ENCODE measurements at regions not wholly inside any gene's neighbourhood (a gene's known extent, or its start where the extent isn't known, plus 50 kb on each side); places are given as distances from the start of the nearest gene placed in this dataset.

DNA sequence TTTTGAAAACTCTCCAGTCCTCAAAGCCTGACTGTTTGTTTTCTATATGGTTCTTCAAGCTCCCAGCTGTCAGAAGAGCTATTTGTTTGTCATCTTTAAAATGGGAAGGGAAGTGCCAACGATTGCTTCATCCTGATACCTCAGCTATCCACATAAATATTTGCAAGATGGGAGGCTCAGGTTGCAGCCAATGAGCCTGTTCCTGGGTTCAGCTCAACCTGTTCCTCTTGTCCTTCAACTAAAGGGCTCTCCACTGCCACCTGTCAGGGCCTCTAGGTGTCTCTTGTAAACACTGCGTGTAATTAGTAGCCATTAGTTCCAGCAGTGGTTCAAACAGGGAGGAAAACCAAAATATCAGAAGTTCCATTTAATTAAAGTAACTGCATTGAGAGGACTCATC, 445.1 kb downstream of the AJAP1 start:
- ATAC-seq (replicated peaks; ENCODE audit: extremely low read depth, poor library complexity, severe bottlenecking) (no peak), DNase-seq (ENCODE audit: low spot score in 2 of 2) (no peak)
- no peak overlapping the region for H3K27ac Mint-ChIP-seq (ENCODE audit: low read depth)
- no peak overlapping the region for H3K4me3 Mint-ChIP-seq
- H3K27me3 Mint-ChIP-seq, result peaks cover 62% of the 10 kb centered on the region
- H3K36me3 Mint-ChIP-seq (ENCODE audit: insufficient read depth), result peaks cover 2% of the 10 kb centered on the region
- peaks cover 5% of the 10 kb centered on the region for H3K9me3 Mint-ChIP-seq
- no peaks in the 10 kb centered on the region for H3K4me1 Mint-ChIP-seq

DNA sequence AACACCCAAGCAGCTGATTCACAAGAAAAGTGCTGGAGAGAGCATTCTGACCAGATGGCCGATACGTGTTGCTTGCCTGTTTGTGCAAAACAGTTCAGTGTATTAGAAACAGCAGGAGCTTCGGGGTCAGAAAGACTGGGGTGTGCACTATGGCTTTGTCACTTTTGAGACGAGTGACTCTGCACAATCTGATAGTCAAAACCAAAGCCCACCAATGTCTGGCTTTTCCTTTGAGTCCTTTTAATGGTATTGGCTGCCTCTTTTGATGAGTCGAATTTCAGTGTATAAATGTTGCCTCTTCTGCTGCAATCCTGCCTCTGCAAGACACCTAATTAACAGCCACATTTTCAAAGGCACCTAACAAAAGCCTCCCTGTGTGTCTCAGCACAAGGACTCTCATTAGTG, 444.6 kb downstream of the AJAP1 start:
- DNase-seq (ENCODE audit: low spot score in 2 of 2) (no peak), ATAC-seq (replicated peaks; ENCODE audit: extremely low read depth, poor library complexity, severe bottlenecking) (no peak)
- peaks cover 67% of the 10 kb centered on the region for H3K27me3 Mint-ChIP-seq
- H3K4me1 Mint-ChIP-seq, result no peaks in the 10 kb centered on the region
- peaks cover 5% of the 10 kb centered on the region for H3K9me3 Mint-ChIP-seq
- H3K4me3 Mint-ChIP-seq, result no peak overlapping the region
- no peak overlapping the region for H3K27ac Mint-ChIP-seq (ENCODE audit: low read depth)
- H3K36me3 Mint-ChIP-seq (ENCODE audit: insufficient read depth), result peaks cover 2% of the 10 kb centered on the region

GRCh38 chr1:5093042-5093441, 438.6 kb downstream of the AJAP1 start:
- Mint-ChIP-seq H3K4me3 (no peak overlapping the region), H3K27me3 (peaks cover 71% of the 10 kb centered on the region), H3K27ac (ENCODE audit: low read depth) (no peak overlapping the region), H3K9me3 (no peaks in the 10 kb centered on the region), H3K36me3 (ENCODE audit: insufficient read depth) (peaks cover 3% of the 10 kb centered on the region), H3K4me1 (no peaks in the 10 kb centered on the region)
- no peak for DNase-seq (ENCODE audit: low spot score in 2 of 2)
- ATAC-seq (replicated peaks; ENCODE audit: extremely low read depth, poor library complexity, severe bottlenecking), result no peak

- no peak for ATAC-seq (replicated peaks; ENCODE audit: extremely low read depth, poor library complexity, severe bottlenecking)
- no peak overlapping the region for H3K4me3 Mint-ChIP-seq
- H3K36me3 Mint-ChIP-seq (ENCODE audit: insufficient read depth), result peaks cover 1% of the 10 kb centered on the region
- H3K27ac Mint-ChIP-seq (ENCODE audit: low read depth), result no peak overlapping the region
- H3K4me1 Mint-ChIP-seq, result no peaks in the 10 kb centered on the region
- no peak for DNase-seq (ENCODE audit: low spot score in 2 of 2)
- no peaks in the 10 kb centered on the region for H3K9me3 Mint-ChIP-seq
- peaks cover 70% of the 10 kb centered on the region for H3K27me3 Mint-ChIP-seq
Measured at GRCh38 chr1:5084676-5085075, 430.3 kb downstream of the AJAP1 start.

GRCh38 chr1:5067246-5067645, 412.8 kb downstream of the AJAP1 start:
- Mint-ChIP-seq H3K9me3 (no peaks in the 10 kb centered on the region), H3K27me3 (peaks cover 75% of the 10 kb centered on the region), H3K4me1 (no peaks in the 10 kb centered on the region), H3K36me3 (ENCODE audit: insufficient read depth) (no peaks in the 10 kb centered on the region), H3K27ac (ENCODE audit: low read depth) (no peak overlapping the region), H3K4me3 (no peak overlapping the region)
- DNase-seq (ENCODE audit: low spot score in 2 of 2) (no peak), ATAC-seq (replicated peaks; ENCODE audit: extremely low read depth, poor library complexity, severe bottlenecking) (no peak)

DNA sequence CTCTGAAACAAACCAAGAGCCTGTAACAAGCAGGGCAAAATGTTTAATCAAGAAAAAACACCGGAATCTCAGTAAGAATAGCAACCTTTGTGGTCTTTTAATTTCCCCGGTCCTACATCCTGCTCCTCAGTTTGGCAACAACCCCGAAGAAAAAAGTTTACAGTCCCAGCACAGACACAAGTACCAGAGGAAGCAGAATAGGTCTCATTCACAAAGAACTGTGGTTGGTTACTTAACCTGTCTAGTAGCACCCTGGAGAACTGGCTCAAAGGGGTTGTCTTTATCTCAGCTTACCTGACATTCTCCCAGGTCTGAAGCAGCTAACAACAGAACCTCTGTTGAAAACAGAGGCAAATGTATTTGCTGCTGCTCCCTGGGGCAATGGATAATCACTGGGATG, 399.3 kb downstream of the AJAP1 start:
- Mint-ChIP-seq H3K4me1 (no peaks in the 10 kb centered on the region), H3K27ac (ENCODE audit: low read depth) (no peak overlapping the region), H3K9me3 (no peaks in the 10 kb centered on the region), H3K36me3 (ENCODE audit: insufficient read depth) (no peaks in the 10 kb centered on the region), H3K27me3 (peaks cover 43% of the 10 kb centered on the region), H3K4me3 (no peak overlapping the region)
- DNase-seq (ENCODE audit: low spot score in 2 of 2), result no peak
- no peak for ATAC-seq (replicated peaks; ENCODE audit: extremely low read depth, poor library complexity, severe bottlenecking)

- DNase-seq (ENCODE audit: low spot score in 2 of 2), result no peak
- H3K27me3 Mint-ChIP-seq, result peaks cover 15% of the 10 kb centered on the region
- no peaks in the 10 kb centered on the region for H3K9me3 Mint-ChIP-seq
- no peak overlapping the region for H3K27ac Mint-ChIP-seq (ENCODE audit: low read depth)
- no peaks in the 10 kb centered on the region for H3K36me3 Mint-ChIP-seq (ENCODE audit: insufficient read depth)
- no peaks in the 10 kb centered on the region for H3K4me1 Mint-ChIP-seq
- no peak overlapping the region for H3K4me3 Mint-ChIP-seq
- no peak for ATAC-seq (replicated peaks; ENCODE audit: extremely low read depth, poor library complexity, severe bottlenecking)
Measured at GRCh38 chr1:5029136-5029535, 374.7 kb downstream of the AJAP1 start.

DNA sequence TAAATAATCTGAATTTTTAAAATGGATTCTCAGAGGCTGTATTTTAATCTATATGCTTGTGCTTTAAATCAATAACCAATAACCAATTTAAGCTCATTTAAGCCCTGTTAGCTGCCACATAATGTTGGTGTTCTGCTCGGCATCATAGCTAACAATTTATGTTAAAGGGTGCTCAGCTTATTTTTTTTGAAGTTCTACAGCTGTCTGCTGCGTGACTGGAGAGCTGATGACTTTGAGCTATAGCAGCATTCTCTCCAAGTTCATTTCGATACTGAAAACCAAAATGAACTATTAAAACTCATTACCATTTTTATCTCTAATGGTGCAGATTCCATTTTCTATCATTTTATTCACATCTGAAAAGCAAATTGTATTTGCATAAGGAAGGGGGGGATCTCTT, 357.8 kb downstream of the AJAP1 start:
- Mint-ChIP-seq H3K36me3 (ENCODE audit: insufficient read depth) (no peaks in the 10 kb centered on the region), H3K4me1 (no peaks in the 10 kb centered on the region), H3K9me3 (no peaks in the 10 kb centered on the region), H3K27ac (ENCODE audit: low read depth) (no peak overlapping the region), H3K4me3 (no peak overlapping the region), H3K27me3 (peaks cover 11% of the 10 kb centered on the region)
- DNase-seq (ENCODE audit: low spot score in 2 of 2) (no peak), ATAC-seq (replicated peaks; ENCODE audit: extremely low read depth, poor library complexity, severe bottlenecking) (no peak)

DNA sequence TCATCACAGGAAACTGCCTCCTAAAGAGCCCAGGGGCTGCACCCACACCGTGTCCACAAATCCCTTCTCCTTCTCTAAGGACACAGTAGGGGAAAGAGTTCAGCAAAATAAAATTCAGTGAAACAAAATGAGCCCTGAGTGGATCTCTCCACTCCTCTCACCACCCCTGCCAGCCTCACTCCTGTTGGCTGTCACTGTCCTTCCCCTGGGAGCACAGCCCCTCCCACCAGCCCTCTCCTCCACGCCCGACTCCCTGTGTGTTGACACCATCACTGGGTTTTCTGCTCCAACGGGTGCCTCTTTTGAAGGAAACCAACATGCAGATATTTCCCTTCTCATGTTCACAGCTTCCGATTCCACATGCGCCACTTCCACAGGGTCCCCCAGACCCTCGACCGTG, 356.2 kb downstream of the AJAP1 start:
- DNase-seq (ENCODE audit: low spot score in 2 of 2) (no peak), ATAC-seq (replicated peaks; ENCODE audit: extremely low read depth, poor library complexity, severe bottlenecking) (no peak)
- Mint-ChIP-seq H3K4me3 (no peak overlapping the region), H3K9me3 (no peaks in the 10 kb centered on the region), H3K27me3 (peaks cover 11% of the 10 kb centered on the region), H3K4me1 (no peaks in the 10 kb centered on the region), H3K27ac (ENCODE audit: low read depth) (no peak overlapping the region), H3K36me3 (ENCODE audit: insufficient read depth) (no peaks in the 10 kb centered on the region)

DNA sequence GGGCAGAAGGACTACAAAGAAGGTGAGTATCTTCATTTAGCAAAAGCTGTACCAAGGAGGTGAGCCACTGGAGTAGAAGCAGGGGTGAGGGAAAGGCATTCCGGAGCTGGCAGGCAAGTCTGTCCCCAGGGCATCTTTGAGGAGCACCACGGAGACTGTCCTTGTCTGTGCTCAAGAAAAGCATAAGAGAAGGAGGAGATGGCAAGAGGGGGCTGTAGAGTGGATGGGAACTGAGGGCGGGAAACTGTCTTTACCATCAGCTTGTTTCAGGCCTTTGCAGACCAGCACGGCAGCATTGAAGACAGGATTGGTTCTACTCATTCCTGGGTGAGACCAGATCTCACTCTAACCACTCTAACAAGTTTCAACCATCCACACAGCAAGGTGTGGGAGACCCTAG, 355.8 kb downstream of the AJAP1 start:
- H3K9me3 Mint-ChIP-seq, result no peaks in the 10 kb centered on the region
- H3K27me3 Mint-ChIP-seq, result peaks cover 11% of the 10 kb centered on the region
- no peaks in the 10 kb centered on the region for H3K4me1 Mint-ChIP-seq
- no peaks in the 10 kb centered on the region for H3K36me3 Mint-ChIP-seq (ENCODE audit: insufficient read depth)
- ATAC-seq (replicated peaks; ENCODE audit: extremely low read depth, poor library complexity, severe bottlenecking) (no peak), DNase-seq (ENCODE audit: low spot score in 2 of 2) (no peak)
- no peak overlapping the region for H3K27ac Mint-ChIP-seq (ENCODE audit: low read depth)
- no peak overlapping the region for H3K4me3 Mint-ChIP-seq

GRCh38 chr1:5009376-5010065, 355.1 kb downstream of the AJAP1 start:
- H3K36me3 Mint-ChIP-seq (ENCODE audit: insufficient read depth), result no peaks in the 10 kb centered on the region
- peaks cover 11% of the 10 kb centered on the region for H3K27me3 Mint-ChIP-seq
- no peak for ATAC-seq (replicated peaks; ENCODE audit: extremely low read depth, poor library complexity, severe bottlenecking)
- H3K27ac Mint-ChIP-seq (ENCODE audit: low read depth), result no peak overlapping the region
- no peaks in the 10 kb centered on the region for H3K4me1 Mint-ChIP-seq
- no peak overlapping the region for H3K4me3 Mint-ChIP-seq
- no peaks in the 10 kb centered on the region for H3K9me3 Mint-ChIP-seq
- no peak for DNase-seq (ENCODE audit: low spot score in 2 of 2)

- peaks cover 4% of the 10 kb centered on the region for H3K9me3 Mint-ChIP-seq
- peaks cover 12% of the 10 kb centered on the region for H3K27me3 Mint-ChIP-seq
- H3K4me3 Mint-ChIP-seq, result no peak overlapping the region
- no peak overlapping the region for H3K27ac Mint-ChIP-seq (ENCODE audit: low read depth)
- no peaks in the 10 kb centered on the region for H3K36me3 Mint-ChIP-seq (ENCODE audit: insufficient read depth)
- DNase-seq (ENCODE audit: low spot score in 2 of 2), result no peak
- ATAC-seq (replicated peaks; ENCODE audit: extremely low read depth, poor library complexity, severe bottlenecking), result no peak
- no peaks in the 10 kb centered on the region for H3K4me1 Mint-ChIP-seq
Measured at GRCh38 chr1:5005171-5005570, 350.8 kb downstream of the AJAP1 start.

DNA sequence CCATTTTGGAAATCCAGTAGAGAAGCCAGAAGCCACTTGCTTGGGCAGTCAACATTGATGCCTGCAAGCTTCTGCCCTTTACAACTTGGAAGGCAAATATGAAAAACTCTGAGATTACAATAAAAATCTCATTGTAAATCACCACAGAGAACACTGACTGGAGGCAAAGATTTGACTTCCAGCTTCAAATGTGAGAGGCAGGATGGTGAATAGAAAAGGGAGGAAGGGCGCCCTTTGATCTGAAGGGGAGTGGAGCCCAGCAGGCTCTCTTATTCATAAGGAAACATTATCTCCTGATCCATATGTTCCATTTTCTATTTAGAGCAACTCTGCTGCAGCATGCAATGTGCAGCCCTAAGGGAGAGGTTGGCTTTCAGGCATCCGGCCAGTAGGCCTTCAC, 348.3 kb downstream of the AJAP1 start:
- Mint-ChIP-seq H3K36me3 (ENCODE audit: insufficient read depth) (no peaks in the 10 kb centered on the region), H3K27me3 (peaks cover 32% of the 10 kb centered on the region), H3K9me3 (peaks cover 4% of the 10 kb centered on the region), H3K4me3 (no peak overlapping the region), H3K27ac (ENCODE audit: low read depth) (no peak overlapping the region), H3K4me1 (no peaks in the 10 kb centered on the region)
- no peak for ATAC-seq (replicated peaks; ENCODE audit: extremely low read depth, poor library complexity, severe bottlenecking)
- no peak for DNase-seq (ENCODE audit: low spot score in 2 of 2)

DNA sequence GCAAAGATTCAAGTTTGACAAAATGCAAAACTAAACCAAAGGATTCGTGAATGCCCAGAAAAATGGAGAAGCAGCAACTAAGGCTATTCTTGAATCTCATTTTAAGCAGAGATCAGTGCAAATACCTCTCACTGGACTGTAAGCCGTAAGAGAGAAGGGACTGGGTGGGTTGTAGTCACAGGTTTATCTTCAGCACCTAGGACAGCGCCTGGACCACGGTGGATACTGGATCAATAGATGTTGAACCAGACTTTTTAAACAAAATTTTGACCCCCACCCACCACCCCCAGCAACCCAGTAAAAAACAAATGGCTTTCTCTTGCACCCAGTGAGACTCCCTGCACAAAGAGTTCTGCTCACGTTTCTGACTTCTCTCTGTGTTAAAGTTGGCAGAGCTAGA, 347.1 kb downstream of the AJAP1 start:
- peaks cover 4% of the 10 kb centered on the region for H3K9me3 Mint-ChIP-seq
- no peaks in the 10 kb centered on the region for H3K4me1 Mint-ChIP-seq
- no peaks in the 10 kb centered on the region for H3K36me3 Mint-ChIP-seq (ENCODE audit: insufficient read depth)
- no peak overlapping the region for H3K27ac Mint-ChIP-seq (ENCODE audit: low read depth)
- peaks cover 36% of the 10 kb centered on the region for H3K27me3 Mint-ChIP-seq
- H3K4me3 Mint-ChIP-seq, result no peak overlapping the region
- DNase-seq (ENCODE audit: low spot score in 2 of 2) (no peak), ATAC-seq (replicated peaks; ENCODE audit: extremely low read depth, poor library complexity, severe bottlenecking) (no peak)
